OCI-LY3 (cell line): ENCODE measurements at regions not wholly inside any gene's neighbourhood (a gene's known extent, or its start where the extent isn't known, plus 50 kb on each side); places are given as distances from the start of the nearest gene placed in this dataset.

Source experiments
- H2AFZ ChIP-seq: fragments of 200-600, 300-600 bp; shearing (Covaris generic); 2 replicates; pipeline ENCODE4 v1.6.0; 2014; ENCODE audit warnings: antibody characterized with exemption, low read depth, low read length
- H3K27ac ChIP-seq: fragments of 200-600, 300-600 bp; sonication (generic); 2 replicates; pipeline ENCODE4 v1.5.1; 2014; ENCODE audit warnings: mild to moderate bottlenecking, low read length, moderate library complexity, mixed read lengths
- H3K27me3 ChIP-seq: fragments of 200-600, 300-600 bp; sonication (generic); 2 replicates; pipeline ENCODE4 v1.6.1; 2014; ENCODE audit warnings: low read depth, low read length, mixed read lengths
- H3K36me3 ChIP-seq: fragments of 200-600, 300-600 bp; sonication (generic); replicated peaks from 2 replicates; pipeline ENCODE3; 2014; ENCODE audit warnings: low read depth, low read length, mixed read lengths
- H3K4me1 ChIP-seq: fragments of 300-600, 200-600 bp; sonication (generic); 2 replicates; pipeline ENCODE4 v1.6.1; 2014; ENCODE audit warnings: low read length, mixed read lengths
- H3K4me2 ChIP-seq: fragments of 200-600, 300-600 bp; sonication (generic); 2 replicates; pipeline ENCODE4 v1.6.1; 2014; ENCODE audit warnings: low read length, mixed read lengths
- H3K4me3 ChIP-seq: fragments of 300-600, 200-600 bp; sonication (generic); 2 replicates; pipeline ENCODE4 v1.5.1; 2014; ENCODE audit warnings: antibody characterized with exemption, mild to moderate bottlenecking, low read length, moderate library complexity
- H3K79me2 ChIP-seq: fragments of 300-600, 200-600 bp; shearing (Covaris generic); 2 replicates; pipeline ENCODE4 v1.6.1; 2014; ENCODE audit warnings: mild to moderate bottlenecking, low read length, mixed read lengths
- H3K9ac ChIP-seq: fragments of 300-600, 200-600 bp; shearing (Covaris generic); 2 replicates; pipeline ENCODE4 v1.6.0; 2014; ENCODE audit warnings: mild to moderate bottlenecking, low read length, moderate library complexity
- H3K9me3 ChIP-seq: fragments of 200-600, 300-600 bp; shearing (Covaris generic); 2 replicates; pipeline ENCODE4 v1.6.1; 2014; ENCODE audit warnings: low read length, mixed read lengths; ENCODE audit not compliant: insufficient read depth
- H4K20me1 ChIP-seq: fragments of 200-600, 300-600 bp; sonication (generic); 2 replicates; pipeline ENCODE4 v1.6.1; 2016; ENCODE audit warnings: low read length, mixed read lengths; ENCODE audit not compliant: insufficient read depth
- EZH2phosphoT487 ChIP-seq: fragments of 200-600 bp; shearing (Covaris generic); IDR thresholded peaks from 2 replicates; pipeline ENCODE4 v1.6.1; 2018; ENCODE audit warnings: antibody characterized with exemption, mixed run types, low read depth
- TF ChIP-seq, protein P1 (sequence below): fragments of 200-600, 300-600 bp; sonication (generic); IDR thresholded peaks from 2 replicates; pipeline ENCODE4 v1.5.1; 2014; ENCODE audit warnings: antibody characterized with exemption, low read length, low read depth

GRCh38 chr12:87349681-87350080 lies 679.5 kb downstream of the C12orf50 start:
- Histone ChIP-seq H3K36me3 (no peaks in the 10 kb centered on the region), H3K4me1 (peaks cover 17% of the 10 kb centered on the region), H2AFZ (peak overlapping the region; percentile 71), H3K4me2 (peak overlapping the region; percentile 30; the same call in 1 of the 2 replicates), H3K27ac (peak overlapping the region; percentile 13; the same call in 1 of the 2 replicates), H3K79me2 (no peaks in the 10 kb centered on the region), H3K9ac (no peak overlapping the region), H4K20me1 (no peaks in the 10 kb centered on the region), H3K9me3 (no peaks in the 10 kb centered on the region), H3K4me3 (no peak overlapping the region), H3K27me3 (no peaks in the 10 kb centered on the region)
- no peak for TF ChIP-seq EZH2phosphoT487
- TF ChIP-seq, protein P1, sequence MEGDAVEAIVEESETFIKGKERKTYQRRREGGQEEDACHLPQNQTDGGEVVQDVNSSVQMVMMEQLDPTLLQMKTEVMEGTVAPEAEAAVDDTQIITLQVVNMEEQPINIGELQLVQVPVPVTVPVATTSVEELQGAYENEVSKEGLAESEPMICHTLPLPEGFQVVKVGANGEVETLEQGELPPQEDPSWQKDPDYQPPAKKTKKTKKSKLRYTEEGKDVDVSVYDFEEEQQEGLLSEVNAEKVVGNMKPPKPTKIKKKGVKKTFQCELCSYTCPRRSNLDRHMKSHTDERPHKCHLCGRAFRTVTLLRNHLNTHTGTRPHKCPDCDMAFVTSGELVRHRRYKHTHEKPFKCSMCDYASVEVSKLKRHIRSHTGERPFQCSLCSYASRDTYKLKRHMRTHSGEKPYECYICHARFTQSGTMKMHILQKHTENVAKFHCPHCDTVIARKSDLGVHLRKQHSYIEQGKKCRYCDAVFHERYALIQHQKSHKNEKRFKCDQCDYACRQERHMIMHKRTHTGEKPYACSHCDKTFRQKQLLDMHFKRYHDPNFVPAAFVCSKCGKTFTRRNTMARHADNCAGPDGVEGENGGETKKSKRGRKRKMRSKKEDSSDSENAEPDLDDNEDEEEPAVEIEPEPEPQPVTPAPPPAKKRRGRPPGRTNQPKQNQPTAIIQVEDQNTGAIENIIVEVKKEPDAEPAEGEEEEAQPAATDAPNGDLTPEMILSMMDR = no peak

DNA sequence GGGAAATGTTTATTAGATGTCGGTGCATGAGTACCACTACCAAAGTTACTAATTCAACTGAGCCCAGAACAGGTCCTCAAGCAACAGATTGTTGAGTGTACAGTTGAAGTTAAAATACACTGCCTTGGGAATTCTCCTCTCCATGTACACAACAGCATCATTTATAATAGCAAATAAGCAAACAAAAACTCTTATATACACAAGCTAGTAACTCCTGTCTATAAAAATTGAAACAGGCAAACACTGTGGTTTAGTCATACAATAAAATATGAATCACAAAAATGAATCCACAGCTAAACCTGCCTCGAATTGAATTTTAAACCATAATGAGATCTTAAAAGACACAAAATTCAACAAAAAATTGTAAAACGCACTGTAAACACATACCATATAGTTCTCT lies 681.1 kb downstream of the C12orf50 start:
- Histone ChIP-seq H3K4me2 (no peak overlapping the region), H3K79me2 (no peaks in the 10 kb centered on the region), H3K9ac (no peak overlapping the region), H3K36me3 (no peaks in the 10 kb centered on the region), H3K4me3 (no peak overlapping the region), H2AFZ (no peak overlapping the region), H3K4me1 (peaks cover 20% of the 10 kb centered on the region), H3K27me3 (no peaks in the 10 kb centered on the region), H4K20me1 (no peaks in the 10 kb centered on the region), H3K27ac (no peak overlapping the region), H3K9me3 (no peaks in the 10 kb centered on the region)
- TF ChIP-seq EZH2phosphoT487 = no peak
- TF ChIP-seq, protein P1 = no peak

- H3K4me3 ChIP-seq = peak overlapping the region; percentile 11
- no peak overlapping the region for H3K9ac ChIP-seq
- H3K9me3 ChIP-seq = no peaks in the 10 kb centered on the region
- TF ChIP-seq, protein P1 = peak; percentile 61
- no peak for TF ChIP-seq EZH2phosphoT487
- no peak overlapping the region for H3K27ac ChIP-seq
- no peaks in the 10 kb centered on the region for H3K79me2 ChIP-seq
- peaks cover 17% of the 10 kb centered on the region for H3K4me1 ChIP-seq
- no peaks in the 10 kb centered on the region for H3K36me3 ChIP-seq
- H3K4me2 ChIP-seq = peak overlapping the region; percentile 45
- peak overlapping the region; percentile 48; the same call in 1 of the 2 replicates for H2AFZ ChIP-seq
- no peaks in the 10 kb centered on the region for H3K27me3 ChIP-seq
- H4K20me1 ChIP-seq = no peaks in the 10 kb centered on the region
Observed at GRCh38 chr12:87344699-87345098, 684.5 kb downstream of the C12orf50 start.

DNA sequence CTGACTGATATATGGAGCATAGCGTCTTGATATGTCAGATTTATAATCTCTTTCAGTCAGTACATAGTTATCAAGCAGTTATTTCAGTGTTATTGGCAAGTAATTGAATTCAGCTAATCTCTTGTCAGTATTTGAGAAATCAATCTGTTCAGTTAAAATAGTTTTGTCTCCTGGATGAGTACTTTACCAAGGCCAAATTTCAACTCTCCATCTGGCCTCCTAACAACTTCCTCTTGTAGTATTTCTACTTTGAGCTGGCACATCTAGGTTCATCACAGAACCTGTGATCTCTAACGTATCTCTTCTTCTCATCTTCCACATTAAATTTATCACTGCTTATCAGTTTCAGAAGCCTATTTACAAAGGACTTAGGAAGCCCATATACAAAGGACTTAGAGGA lies 690.5 kb downstream of the C12orf50 start:
- Histone ChIP-seq H3K36me3 (no peaks in the 10 kb centered on the region), H3K27me3 (no peaks in the 10 kb centered on the region), H3K79me2 (no peaks in the 10 kb centered on the region), H3K27ac (peak overlapping the region; percentile 68), H3K4me2 (peak overlapping the region; percentile 61), H3K4me3 (no peak overlapping the region; the same call in 1 of the 2 replicates), H3K9me3 (no peaks in the 10 kb centered on the region), H2AFZ (peak overlapping the region; percentile 61), H3K4me1 (peaks cover 18% of the 10 kb centered on the region), H3K9ac (peak overlapping the region; percentile 32; the same call in 1 of the 2 replicates), H4K20me1 (no peaks in the 10 kb centered on the region)
- no peak for TF ChIP-seq EZH2phosphoT487
- TF ChIP-seq, protein P1 = no peak
